ENCODE measurements at regions not wholly inside any gene's neighbourhood (a gene's known extent, or its start where the extent isn't known, plus 50 kb on each side); places are given as distances from the start of the nearest gene placed in this dataset.

- TF ChIP-seq CTCF (optimal IDR thresholded peaks at IDR 0.05 in 1 of 3, IDR thresholded peaks at IDR 0.05 in 1 of 3, conservative IDR thresholded peaks at IDR 0.05 in 1 of 3; ENCODE audit: extremely low read depth in 1 of 3, insufficient read depth in 2 of 3, low read length in 3 of 3): no peak
- TF ChIP-seq EZH2 (IDR thresholded peaks at IDR 0.05; ENCODE audit: low read length): no peak
Measured at GRCh38 chr5:10161778-10162177, 87.9 kb downstream of the ATPSCKMT start.
